ENCODE measurements at regions not wholly inside any gene's neighbourhood (a gene's known extent, or its start where the extent isn't known, plus 50 kb on each side); places are given as distances from the start of the nearest gene placed in this dataset.

DNA sequence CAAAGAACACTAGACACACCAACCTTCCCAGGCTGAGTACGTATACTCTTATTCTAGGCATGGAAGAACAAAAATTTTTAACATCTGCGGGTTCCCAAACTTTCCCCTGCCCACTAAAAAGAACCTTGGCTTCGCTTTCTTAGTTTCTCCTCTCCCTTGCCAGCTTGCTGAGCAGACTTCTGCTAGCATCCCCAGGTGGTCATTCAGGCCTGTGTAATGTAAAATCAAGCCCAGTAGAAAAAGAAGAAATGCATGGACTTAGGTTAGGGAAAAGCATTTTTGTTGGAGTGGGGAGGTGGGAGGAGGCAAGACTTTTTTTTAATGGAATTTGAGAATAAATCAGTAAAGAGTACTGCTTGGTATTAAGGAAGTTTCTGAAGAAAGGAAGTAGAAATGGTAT lies 331.0 kb upstream of the TLE4 start:
- no peak for DNase-seq

DNA sequence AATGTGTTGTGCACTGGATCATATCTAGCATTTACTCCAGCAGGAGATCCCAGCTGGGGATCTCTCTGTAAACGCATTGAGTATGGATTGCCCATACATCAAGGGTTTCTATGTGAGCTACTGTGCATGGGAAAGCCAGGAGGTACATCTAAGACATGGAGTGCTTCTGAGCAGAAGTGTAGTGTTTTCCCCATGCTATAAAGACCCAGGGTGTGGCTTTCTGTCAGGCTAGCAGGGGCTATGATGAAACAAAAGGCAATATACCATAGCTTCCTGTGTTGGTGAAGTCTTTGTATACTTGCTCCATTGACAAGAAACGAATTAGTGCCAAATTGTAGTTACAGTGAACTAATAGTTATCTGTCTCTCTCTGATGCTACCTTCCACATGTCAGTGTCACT lies 329.3 kb upstream of the TLE4 start:
- DNase-seq, result no peak

DNA sequence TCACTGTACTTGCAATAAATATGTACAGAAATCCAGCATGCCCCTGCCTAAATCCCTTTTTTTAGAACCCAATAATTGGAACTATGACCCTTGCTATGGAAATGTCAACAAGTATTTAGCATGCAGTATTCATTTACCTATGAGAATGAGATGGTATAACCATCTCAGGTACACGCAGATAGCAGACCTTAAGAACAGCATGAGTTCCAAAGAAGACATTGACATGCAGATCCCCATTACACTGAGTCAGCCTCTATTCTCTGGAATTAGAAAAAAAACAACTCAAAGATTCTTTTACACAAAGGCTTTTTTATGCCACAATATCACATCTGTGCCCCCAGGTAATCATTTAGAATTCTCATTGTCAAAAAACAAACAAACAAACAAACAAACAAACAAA lies 325.6 kb upstream of the TLE4 start:
- DNase-seq, result no peak

DNA sequence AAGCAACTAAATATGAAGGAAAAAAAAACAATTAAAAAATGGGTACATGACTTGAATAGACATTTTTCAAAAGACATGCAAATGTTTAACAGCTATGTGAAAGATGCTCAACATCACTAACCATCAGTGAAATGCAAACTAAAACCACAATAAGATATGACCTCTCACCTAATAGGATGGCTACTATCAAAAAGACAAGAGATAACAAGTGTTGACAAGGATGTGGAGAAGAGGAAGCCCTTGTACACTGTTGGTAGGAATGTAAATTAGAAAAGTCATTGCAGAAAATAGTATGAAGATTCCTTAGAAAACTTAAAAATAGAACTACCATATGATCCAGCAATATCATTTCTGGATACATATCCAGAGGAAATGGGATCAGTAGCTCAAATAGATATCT lies 324.7 kb upstream of the TLE4 start:
- DNase-seq, result no peak

DNA sequence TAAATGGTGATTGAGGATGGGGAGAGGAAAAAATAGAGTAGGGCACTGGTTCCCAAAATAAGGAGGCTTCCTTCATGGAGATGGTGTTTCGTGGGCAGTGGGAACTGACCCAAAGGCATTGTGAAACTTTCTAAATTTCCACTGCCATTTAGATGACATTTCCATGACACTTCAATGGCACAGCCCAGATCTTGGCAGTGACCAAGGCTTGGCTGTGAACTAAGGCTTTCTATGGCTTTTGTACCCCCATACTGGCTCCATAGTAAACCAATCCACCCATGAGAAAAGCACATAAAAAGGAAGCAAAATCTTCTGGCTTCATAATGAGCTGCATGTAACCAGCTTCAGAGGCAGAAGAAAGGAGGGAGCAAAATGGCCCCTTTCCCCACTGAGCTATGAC lies 321.0 kb upstream of the TLE4 start:
- DNase-seq, result no peak

DNA sequence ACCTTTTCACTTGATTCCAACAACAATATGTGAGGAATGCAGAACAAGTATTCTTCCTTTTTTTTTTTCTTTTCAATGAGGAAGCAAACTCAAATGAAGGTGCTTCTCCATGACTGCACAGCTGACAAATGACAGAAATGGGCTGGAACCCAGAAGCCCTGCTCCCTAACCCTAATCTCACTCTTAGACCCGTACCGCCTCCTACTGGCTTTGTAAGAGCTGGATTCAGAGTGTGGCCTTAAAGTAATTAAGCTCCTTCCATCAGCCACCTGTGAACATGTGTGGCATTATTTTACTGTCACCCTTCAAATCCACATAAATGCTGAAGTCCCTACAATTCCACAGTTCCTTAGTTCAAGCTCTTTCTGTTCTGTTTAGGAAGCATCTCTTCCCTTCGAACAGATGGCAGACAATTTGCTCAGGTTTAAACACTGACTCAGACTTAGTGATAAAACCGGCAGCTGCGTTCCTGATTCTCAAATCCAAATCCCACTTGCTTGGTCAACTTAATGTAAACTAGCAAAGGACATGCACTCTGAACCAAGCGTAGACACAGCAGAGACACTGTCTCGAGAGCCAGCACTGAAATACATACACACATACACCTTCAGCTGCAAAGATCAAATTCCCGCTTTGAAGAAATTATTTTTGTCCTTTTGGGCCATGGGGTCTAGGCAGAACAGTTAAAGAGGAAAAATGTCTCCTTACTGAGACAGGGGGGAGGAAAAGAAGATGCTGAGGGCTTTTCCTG lies 316.7 kb upstream of the TLE4 start:
- peak; percentile 6 for DNase-seq

DNA sequence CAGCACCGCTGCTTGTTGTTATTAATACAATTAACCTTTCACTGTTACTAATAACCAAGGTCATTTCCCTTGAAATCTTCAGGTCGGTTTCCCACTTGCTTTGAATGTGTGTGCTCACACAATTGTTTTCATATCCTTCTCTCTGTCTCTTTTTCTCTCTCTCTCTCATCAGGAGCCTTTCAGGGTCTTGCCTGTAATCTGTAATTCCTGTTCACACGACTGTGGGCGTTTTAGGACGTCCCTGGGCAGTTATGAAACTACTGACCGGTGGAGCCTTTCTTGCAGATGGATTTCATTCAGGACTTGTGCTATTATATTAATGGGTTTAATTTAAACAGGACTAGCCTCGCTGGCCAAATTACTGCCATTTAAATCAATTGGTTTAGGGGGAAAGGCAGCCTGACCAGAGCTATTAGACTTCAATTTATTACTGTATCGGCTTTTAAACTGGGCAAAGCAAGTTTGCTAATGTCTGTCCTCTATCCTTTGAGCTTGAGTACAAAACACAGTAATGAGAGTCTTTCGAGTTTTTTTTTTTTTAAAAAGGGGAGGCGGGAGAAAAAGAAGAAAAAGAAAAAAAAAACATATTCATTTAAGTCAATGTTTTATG lies 316.0 kb upstream of the TLE4 start:
- no peak for DNase-seq

DNA sequence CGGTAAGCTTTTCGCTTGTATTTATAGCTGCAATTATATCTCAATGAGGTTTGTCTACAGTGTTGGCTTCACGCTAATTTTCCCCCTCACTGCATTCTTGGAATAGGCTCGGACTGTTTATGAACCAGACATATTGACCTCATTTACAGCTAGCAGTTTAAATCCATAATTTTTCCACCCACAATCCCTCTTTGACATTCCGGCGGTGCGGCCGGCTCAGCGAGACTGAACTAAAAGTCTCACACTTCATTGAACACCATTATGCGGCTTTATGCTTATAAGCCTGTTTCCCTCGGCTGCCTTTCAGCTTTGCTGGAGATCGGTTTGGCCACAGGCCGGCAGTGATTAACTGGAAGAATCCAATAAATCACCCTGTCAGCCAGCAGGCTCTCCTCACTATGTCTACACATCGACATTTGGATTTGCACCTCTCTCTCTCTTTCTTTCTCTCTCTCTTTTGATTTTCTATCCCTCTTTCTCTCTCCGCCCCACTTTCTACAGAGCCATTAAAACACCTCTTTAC lies 315.0 kb upstream of the TLE4 start:
- no peak for DNase-seq

DNA sequence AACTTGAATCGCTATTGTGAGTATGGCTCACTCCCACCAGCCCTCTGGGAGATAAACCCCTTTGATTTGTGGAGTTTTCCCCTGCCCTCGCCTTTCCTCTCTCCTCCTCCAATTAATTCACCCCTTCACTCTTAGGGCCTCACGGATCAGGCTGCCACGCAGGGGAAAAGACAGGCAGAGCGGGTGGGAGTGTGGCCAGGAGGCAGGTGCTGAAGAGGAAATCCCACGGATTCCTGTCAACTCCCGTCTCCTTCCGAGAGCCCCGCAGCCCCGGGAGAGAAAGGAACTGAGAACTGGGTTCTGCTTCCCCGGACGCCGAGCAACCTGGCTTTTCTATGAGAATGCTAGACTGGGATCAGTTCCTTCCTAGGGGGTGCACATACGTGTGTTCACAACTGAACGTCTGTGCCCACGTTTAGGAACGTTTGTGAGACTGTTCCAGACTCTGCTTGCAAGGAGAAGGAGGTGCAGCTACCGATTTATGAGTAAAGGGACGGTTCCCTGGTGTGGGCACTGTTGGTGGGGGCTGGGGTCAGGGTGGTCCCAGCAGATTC lies 314.5 kb upstream of the TLE4 start:
- no peak for DNase-seq

DNA sequence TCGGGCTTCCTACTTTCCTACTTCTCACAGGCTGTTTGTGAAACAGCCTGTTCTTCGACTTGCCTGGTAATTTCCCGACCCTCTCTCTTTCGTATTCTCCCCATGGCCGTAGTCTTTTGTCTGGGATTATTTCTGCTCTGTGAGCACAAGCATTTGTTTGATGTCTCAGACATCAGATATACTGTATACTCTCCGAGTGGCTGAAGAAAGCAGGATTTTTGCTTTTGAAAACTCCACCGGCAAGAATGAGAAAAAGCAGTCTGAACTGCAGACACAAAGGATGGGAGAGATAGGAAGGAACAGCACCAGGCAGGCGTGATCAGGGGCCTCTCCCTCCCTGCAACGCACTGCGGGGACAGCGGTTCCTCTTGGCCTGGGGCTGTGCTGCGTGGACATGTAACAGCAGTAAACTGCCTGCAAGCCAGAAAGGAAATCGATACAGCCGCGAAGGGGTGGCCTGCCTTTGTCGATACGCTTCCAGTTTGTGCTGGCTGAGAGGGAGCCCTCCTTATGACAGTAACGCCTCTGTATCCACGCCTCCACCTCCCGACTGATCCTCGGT lies 313.9 kb upstream of the TLE4 start:
- DNase-seq, result no peak

DNA sequence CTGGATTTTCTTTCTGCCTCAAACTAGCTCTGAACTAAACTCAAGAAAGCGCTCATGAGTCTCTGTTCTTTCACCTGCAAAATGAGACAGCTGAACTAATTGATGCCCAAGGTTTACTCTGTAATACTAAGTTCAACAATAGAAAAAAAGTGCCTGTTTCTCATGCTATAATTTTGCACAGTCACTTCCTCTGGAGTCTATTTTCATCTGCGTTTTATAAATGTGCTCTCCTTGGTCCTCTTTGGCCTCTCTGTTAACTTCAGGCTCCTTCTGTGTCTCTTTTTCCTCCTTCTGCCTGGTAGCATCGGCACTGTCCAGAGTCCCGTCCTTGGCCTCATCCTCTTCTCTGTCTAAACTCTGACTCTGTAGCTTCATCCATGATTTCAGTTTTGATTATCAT lies 311.9 kb upstream of the TLE4 start:
- DNase-seq, result no peak

DNA sequence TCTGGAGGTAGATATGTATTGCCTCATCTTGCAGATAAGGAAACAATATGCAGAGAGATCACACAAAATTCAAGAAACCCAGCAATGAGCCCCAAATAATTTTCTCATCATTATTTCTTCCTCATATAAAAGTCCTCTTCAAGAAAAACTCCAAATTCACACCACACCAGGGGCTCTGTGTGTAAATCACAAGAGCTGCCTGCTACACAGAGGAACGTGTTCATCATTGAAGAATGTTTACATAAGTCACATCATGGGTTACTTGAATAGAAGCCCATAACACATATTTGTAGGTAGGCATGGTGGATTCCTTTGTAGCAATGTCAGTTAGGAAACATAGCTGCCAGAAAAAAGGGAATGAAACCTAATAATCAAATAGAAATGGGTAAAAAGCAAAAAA lies 308.1 kb upstream of the TLE4 start:
- DNase-seq, result no peak

DNA sequence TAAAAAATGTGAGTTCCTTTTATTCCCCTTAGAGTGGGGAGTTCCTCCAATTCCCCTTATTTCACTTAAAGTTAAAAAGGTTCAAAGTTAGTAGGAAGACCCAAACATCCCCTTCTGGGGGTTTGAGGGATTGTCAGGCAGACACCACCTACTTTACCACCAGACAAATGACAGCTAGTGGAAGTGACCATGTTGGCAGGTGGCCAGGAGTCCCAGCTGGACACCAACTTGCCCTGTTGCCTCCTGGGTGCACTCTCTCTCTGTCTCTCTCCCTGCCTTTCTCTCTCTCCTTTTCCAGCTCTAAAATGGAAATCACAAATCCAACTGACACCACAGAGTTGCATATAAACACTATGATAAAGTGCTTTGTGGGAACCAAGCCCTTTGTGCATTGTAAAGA lies 307.7 kb upstream of the TLE4 start:
- DNase-seq, result peak; percentile 10

DNA sequence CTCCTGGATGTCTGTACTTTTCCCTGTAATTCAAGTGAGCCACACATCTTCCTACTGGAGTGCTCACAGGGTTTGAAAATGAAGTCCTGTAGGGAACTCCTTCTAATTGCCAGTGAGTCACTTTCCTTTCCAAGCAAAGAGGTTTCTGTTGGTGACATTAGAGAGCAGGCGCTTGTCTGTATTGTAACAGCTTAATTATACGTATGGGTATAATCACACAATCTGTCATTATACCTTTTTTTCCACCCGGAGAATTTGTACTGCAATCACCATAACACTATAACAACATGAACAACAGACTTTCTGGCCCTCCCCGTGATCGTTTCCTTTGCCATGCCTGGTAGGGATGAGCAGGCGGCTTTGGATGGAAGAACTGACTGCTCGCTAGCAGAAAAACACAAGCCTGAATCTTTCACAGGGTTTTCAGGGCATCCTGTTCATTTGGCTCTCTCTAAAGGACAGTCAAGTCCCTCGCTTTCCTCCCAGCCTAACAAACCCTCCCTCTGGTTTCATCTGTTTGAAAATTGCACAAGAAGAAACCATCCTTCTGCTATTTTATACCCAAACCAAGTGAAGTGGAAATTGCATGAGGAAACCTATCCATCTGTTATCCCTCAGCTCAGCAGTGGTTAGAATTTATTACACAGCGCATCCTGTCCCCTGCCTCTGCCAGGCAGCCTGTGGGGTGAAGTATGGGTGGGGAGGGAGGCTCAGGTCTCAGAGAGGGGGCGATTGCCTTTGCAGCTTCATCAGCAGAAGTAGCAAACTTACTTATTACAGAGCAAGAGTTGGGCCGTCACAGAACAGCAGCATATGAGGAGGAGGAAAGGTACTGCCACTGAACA lies 307.0 kb upstream of the TLE4 start:
- peak; percentile 6 for DNase-seq

DNA sequence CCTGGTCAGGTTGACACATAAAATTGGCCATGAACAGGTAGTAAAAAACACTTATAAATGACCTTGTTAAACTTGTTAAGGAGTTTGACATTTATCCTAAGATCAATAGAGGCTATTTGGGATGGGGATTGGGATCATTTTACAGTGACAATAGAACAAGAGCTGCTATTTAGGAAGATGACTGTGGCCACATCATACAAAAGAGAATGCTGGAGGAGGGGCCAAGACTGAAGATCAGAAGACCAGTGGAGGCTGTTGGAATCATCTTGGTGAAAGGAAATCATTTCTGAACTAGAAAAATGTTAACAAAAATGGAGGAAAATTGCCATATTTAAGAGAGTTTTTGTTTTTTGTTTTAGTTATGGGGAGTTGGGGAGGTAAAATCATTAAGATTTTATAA lies 304.8 kb upstream of the TLE4 start:
- no peak for DNase-seq

DNA sequence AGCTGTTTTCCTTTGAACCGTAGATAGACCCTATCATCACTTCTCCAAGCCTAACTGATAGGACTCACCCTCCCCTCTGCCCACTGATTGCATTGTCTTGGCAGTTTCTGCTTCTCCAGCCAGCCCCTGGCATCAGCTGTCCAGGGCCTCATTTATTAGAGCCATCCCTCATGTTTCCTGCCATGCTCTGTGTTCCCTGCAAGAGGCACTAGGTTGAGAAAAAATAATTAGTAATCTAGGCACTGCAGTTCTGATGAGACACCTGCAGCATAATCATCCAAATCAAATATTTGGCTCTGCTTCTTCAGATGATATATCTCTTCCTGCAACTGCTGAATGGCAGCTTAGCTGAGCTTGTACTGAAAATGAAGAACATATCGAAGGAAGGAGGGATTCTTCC lies 303.0 kb upstream of the TLE4 start:
- DNase-seq, result no peak

DNA sequence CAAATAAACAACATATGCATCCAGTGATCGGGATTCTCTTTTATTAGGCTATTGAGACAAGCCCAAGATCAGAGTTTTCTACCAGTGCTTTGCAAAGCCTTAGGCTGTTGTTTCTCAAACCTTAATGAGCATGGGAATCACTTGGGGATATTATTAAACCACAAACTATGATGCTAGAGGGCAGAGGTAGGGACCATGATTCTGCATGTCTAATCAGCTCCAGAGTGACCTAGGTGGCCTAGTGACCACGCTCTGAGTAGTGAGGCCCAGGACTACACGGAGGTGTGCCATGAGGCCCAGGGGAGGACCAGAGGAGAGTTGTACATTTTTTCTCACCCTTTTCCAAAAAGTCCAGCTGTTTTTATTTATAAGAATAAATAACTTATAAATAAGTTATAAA lies 298.5 kb upstream of the TLE4 start:
- no peak for DNase-seq

DNA sequence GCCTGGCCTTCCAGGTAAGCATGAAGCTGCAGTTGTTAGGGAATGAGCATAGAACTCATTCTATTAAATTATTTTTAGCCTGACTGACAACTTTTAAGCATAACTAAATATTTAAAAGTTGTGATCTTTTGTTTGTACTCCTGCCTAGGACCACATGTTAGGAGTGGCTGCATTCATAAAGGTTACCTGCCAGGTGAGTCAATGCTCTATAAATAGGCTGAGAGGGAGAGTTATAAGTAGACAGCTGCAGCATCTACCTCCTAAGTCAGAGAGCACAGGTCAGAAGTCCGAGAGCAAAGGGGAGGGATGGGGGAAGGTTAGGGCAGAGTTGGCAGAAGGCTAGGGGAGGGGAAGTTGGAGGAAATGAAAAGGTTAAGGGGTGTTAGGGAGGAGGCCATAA lies 292.4 kb upstream of the TLE4 start:
- no peak for DNase-seq

DNA sequence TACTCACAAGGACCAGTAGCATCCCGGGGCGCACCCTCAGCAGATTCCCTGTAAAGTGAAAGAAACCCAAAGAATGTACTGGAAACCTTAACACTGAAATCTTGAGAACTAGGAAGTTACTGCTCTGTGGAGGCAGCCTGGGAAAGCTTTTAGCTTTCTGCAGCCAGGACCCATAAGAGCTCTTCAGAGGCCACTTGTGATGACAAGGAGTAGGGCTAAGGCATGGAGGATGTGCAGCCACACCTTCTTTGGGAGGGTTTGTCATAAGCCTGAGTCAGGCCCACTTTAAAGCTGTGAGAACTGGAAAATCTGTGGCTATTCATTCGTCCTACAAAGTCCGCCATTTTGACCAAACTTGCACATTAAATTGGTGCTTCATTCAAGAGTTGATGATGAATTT lies 291.1 kb upstream of the TLE4 start:
- DNase-seq, result no peak

DNA sequence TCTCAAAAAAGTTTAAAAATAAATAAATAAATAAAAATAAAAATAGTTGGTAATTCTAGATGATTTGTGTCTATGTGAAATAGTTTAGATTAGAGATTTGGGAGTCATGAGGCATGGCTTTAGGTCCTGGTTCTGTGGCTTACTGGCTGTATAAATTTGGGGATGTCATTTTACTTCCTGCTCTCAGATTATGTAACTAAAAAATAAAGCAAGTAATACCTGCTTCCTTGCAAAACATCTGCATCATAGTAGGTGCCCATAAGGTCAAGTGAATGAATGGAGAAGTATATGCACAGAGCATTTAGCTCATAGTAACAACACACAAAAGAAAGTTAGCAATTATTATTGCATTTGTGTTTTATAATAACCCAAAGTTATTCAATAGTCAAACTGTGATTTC lies 287.7 kb upstream of the TLE4 start:
- no peak for DNase-seq

DNA sequence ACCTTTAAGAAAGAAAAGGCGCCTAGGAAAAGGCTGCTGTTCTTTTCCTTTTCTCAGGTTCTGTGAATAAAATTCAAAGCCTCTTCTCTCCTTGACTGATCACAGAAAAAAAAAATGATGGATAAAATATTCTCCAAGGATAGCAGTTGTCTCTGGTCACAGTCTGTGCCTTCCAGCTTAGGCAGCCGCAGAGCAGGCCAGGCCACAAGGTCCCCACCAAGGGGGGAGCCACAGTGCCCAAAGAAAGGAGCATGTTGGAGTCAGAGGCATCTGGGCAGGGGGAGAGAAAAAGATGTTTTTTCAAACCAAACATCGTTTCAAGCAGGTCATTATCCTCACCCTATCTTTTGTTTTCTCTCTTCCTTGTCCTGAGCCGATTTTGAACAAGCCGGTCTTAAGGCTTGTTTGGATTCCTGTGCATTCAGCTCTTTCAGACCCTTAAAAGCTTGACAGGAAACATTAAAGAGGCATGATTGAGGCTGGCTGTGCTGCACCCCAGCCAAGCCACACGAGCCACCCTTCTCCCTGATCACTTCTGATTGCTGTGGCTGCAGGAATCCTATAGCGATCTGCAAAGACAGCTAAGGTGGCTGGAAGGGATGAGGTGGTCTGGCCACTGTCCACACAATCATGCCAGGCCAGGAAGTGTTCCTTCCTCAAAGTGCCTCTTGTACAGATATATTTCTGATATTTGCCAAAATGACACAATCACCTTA lies 284.6 kb upstream of the TLE4 start:
- no peak for DNase-seq

DNA sequence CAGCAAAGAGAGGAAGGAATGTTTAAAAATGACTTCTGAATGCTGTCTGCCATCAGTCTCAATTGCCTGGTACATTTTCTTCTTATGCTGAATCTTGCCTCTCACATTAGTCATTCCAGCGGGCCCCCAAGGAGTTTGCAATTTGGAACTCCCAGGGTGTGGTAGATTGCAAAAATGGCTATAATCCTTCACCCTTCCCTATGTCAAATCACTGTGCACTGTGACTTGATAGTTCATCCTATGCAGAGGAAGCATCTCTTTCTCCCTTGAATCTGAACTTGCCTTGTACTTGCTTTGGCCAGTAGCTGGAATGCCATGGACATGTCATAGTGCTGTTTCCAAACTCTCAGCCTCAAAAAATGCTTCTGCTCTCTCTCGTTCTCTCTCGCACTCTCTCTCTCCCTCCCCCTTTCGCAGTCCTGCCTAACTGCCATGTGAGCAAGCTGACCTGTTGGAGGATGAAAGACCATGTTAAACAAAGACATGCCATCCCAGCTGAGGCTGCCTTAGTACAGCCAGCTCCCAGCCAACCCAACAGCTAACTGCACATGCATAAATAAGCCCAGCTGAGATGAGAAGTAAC lies 284.0 kb upstream of the TLE4 start:
- no peak for DNase-seq

Measured in inflammatory macrophage treated with lipopolysaccharide for 4 hours (primary cell).